ENCODE measurements at regions not wholly inside any gene's neighbourhood (a gene's known extent, or its start where the extent isn't known, plus 50 kb on each side); places are given as distances from the start of the nearest gene placed in this dataset.
"Not testable (repeated sequence)": the region's sequence is repeated elsewhere in the genome, so short reads cannot be mapped to it uniquely, and the experiment has no call there.

DNA sequence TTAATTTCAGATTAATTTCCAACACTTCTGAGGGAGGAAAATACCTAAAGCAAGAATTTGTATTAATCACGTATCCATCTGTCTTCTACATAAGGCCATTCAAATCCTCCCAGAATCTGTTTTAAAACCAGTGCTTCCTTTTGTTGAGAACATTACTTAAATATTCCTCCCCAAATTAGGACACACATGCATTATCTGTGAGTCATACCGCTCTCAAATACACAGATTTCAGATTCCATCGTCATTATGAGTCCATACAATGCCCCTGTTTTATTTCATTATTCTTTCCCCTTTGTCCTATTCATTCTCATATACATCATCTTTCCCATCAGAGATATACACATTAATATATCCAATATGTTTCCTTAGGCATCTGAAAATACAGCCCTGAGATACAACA lies 57.3 kb upstream of the PRSS12 start:
- H3K9me3 Mint-ChIP-seq = peaks cover 4% of the 10 kb centered on the region
- H3K27ac Mint-ChIP-seq = no peak overlapping the region
- H3K4me3 Mint-ChIP-seq = no peak overlapping the region
- no peak for ATAC-seq
- no peaks in the 10 kb centered on the region for H3K36me3 Mint-ChIP-seq
- H3K4me1 Mint-ChIP-seq = no peaks in the 10 kb centered on the region
- H3K27me3 Mint-ChIP-seq = no peaks in the 10 kb centered on the region

DNA sequence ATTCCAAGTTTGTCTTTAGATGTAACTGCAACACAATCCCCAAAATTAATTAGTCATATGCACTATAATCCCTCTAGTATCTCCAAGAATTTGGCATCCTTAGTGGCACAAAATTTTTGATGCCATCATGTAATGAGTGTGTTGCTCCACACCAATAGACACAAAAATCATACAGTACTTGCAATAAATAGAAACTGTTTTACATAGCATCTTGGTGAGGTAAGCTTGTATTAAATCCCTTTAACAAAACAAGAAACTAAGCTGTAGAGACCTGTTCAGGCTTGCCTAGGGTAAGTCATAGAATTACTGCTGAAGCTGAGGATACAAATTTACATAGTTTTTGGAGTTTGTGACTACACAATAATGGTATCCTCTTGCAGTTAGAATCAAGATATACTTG lies 64.5 kb upstream of the PRSS12 start:
- Mint-ChIP-seq H3K4me1 (no peaks in the 10 kb centered on the region), H3K9me3 (no peaks in the 10 kb centered on the region), H3K36me3 (no peaks in the 10 kb centered on the region), H3K27me3 (no peaks in the 10 kb centered on the region), H3K4me3 (no peak overlapping the region), H3K27ac (no peak overlapping the region)
- ATAC-seq = no peak

DNA sequence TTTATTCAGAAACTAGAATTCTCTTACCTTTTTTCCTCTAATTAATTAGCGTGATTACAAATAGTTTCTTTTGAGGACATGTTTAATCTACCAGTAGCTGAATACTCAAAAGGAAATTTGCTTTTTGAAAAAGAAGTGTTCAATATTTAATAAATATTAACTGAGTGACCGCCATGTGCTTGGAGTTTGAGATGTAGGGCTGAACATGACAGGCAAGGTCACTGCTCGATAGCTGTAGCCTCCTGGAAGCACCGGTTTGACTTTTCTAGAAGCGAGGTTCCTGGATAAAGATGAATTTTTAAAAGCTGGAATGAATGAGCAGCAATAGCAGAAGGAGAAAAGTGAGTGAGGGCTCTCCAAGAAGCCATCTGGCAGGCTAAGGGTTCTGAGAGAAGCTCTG lies 65.0 kb upstream of the PRSS12 start:
- H3K4me3 Mint-ChIP-seq, H3K36me3 Mint-ChIP-seq, H3K27ac Mint-ChIP-seq, H3K4me1 Mint-ChIP-seq, H3K27me3 Mint-ChIP-seq, ATAC-seq, H3K9me3 Mint-ChIP-seq: not testable (repeated sequence)

DNA sequence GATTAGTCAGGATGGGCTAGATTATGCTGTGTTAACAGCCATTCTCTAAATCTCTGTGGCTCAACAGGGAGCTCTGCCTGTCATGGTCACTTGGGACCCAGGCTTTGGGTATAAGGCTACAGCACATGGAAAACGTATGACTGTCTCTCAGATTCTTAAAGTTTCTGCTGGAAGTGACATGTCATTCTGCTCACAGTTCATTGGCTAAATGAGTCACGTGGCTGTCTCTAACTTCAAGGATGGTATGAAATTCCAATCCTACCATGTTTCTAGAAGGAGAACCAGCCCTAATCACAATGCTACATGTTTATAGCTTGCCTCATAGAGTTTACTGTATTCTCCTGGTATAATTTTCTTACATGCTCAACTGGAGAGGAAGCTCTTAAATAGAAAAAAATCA lies 65.6 kb upstream of the PRSS12 start:
- not testable (repeated sequence) for H3K4me3 Mint-ChIP-seq, H3K36me3 Mint-ChIP-seq, H3K27me3 Mint-ChIP-seq, H3K4me1 Mint-ChIP-seq, H3K9me3 Mint-ChIP-seq, ATAC-seq, H3K27ac Mint-ChIP-seq

- ATAC-seq, H3K27ac Mint-ChIP-seq, H3K4me3 Mint-ChIP-seq, H3K4me1 Mint-ChIP-seq, H3K27me3 Mint-ChIP-seq, H3K36me3 Mint-ChIP-seq, H3K9me3 Mint-ChIP-seq: not testable (repeated sequence)
These were observed 66.8 kb upstream of the PRSS12 start for GRCh38 chr4:118419626-118420025.

- H3K27me3 Mint-ChIP-seq, H3K4me1 Mint-ChIP-seq, H3K4me3 Mint-ChIP-seq, H3K36me3 Mint-ChIP-seq, H3K27ac Mint-ChIP-seq, ATAC-seq, H3K9me3 Mint-ChIP-seq: not testable (repeated sequence)
These were observed 71.3 kb upstream of the PRSS12 start for GRCh38 chr4:118424062-118424461.

- H3K27me3 Mint-ChIP-seq, H3K27ac Mint-ChIP-seq, H3K9me3 Mint-ChIP-seq, ATAC-seq, H3K4me1 Mint-ChIP-seq, H3K4me3 Mint-ChIP-seq, H3K36me3 Mint-ChIP-seq: not testable (repeated sequence)
These were observed 76.1 kb upstream of the PRSS12 start for GRCh38 chr4:118428881-118429280.

DNA sequence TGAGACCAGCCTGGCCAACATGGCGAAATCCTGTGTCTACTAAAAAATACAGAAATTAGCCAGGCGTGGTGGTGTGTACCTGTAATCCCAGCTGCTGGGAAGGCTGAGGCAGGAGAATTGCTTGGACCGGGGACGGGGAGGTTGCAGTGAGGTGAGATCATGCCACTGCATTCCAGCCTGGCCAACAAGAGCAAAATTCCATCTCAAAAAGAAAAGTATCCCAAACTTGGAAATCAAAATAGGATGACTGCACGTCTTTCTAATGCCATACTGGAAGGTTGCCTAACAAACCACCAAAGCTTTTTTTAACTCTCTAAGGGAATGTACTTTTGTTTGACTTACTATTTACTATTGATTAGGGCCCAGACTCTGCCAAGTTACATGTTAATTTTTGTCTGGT lies 79.6 kb upstream of the PRSS12 start:
- H3K4me1 Mint-ChIP-seq, H3K27ac Mint-ChIP-seq, H3K9me3 Mint-ChIP-seq, H3K36me3 Mint-ChIP-seq, ATAC-seq, H3K27me3 Mint-ChIP-seq, H3K4me3 Mint-ChIP-seq: not testable (repeated sequence)

- ATAC-seq, H3K27me3 Mint-ChIP-seq, H3K36me3 Mint-ChIP-seq, H3K9me3 Mint-ChIP-seq, H3K27ac Mint-ChIP-seq, H3K4me1 Mint-ChIP-seq, H3K4me3 Mint-ChIP-seq: not testable (repeated sequence)
These were observed 81.0 kb upstream of the PRSS12 start for GRCh38 chr4:118433612-118434375.

DNA sequence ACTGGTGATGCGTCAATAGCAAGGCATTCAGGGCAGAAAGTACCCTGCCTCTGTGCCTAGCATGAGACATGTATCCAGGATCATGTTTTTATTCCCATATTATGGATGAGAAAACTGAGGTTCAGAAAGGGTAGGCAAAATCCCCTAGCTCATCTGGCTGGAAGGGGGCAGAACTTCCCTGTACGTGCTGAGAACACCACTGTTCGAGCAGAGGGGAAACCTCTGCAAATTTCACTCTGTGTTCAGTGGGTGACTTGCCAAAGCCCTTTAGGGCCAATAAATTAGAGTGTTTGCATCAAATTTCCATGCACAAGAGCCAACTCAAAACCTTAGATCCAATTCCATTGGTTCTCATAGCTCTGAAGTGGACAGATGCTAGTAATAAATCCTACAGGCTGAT lies 82.6 kb upstream of the PRSS12 start:
- not testable (repeated sequence) for H3K4me3 Mint-ChIP-seq, ATAC-seq, H3K9me3 Mint-ChIP-seq, H3K4me1 Mint-ChIP-seq, H3K27ac Mint-ChIP-seq, H3K27me3 Mint-ChIP-seq, H3K36me3 Mint-ChIP-seq

DNA sequence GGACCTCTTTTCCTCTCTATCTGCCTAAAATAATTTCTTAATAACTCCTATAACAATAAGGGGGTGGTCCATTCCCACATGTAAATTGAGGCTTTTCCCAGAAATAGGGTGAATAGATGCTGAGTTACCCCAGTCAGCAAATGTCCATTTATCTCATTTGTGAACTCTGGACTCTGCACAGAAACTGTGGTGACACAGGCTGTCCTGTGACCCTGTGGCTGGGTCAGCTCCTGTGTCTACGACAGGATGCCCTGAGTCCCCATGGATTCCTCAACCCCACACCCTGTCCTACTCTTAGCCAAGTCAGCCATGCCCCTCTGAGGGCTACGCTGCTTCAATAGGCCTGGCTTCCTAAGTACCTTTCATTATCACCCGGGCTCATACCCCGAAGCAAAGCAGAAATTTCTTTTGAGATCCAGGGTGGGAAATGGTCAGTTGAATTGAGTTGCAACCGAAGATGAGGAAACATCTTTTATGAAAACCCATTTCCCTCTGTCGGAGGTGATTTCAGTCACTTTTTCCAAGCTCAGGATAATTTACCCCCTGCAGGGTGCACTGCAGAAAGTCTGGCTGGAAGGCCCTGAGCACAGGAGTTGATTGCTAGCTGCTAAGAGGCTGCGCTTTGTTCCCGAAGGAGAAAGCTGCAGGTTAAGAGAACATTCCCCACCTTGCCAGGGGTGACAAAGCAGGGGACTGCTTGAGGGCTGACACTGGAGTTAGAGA lies 89.5 kb upstream of the PRSS12 start:
- H3K9me3 Mint-ChIP-seq, H3K4me3 Mint-ChIP-seq, ATAC-seq, H3K27ac Mint-ChIP-seq, H3K4me1 Mint-ChIP-seq, H3K36me3 Mint-ChIP-seq, H3K27me3 Mint-ChIP-seq: not testable (repeated sequence)

GRCh38 chr4:118447397-118447796 lies 94.6 kb upstream of the PRSS12 start:
- not testable (repeated sequence) for H3K4me3 Mint-ChIP-seq, H3K4me1 Mint-ChIP-seq, H3K27me3 Mint-ChIP-seq, ATAC-seq, H3K36me3 Mint-ChIP-seq, H3K9me3 Mint-ChIP-seq, H3K27ac Mint-ChIP-seq

GRCh38 chr4:118454857-118455256 lies 102.1 kb upstream of the PRSS12 start:
- H3K9me3 Mint-ChIP-seq, H3K27me3 Mint-ChIP-seq, H3K36me3 Mint-ChIP-seq, H3K27ac Mint-ChIP-seq, ATAC-seq, H3K4me1 Mint-ChIP-seq, H3K4me3 Mint-ChIP-seq: not testable (repeated sequence)

- ATAC-seq, H3K27me3 Mint-ChIP-seq, H3K4me1 Mint-ChIP-seq, H3K27ac Mint-ChIP-seq, H3K9me3 Mint-ChIP-seq, H3K4me3 Mint-ChIP-seq, H3K36me3 Mint-ChIP-seq: not testable (repeated sequence)
These were observed 108.6 kb upstream of the PRSS12 start for GRCh38 chr4:118461435-118461834.

- not testable (repeated sequence) for H3K9me3 Mint-ChIP-seq, H3K4me3 Mint-ChIP-seq, H3K4me1 Mint-ChIP-seq, ATAC-seq, H3K36me3 Mint-ChIP-seq, H3K27ac Mint-ChIP-seq, H3K27me3 Mint-ChIP-seq
These were observed 113.0 kb upstream of the PRSS12 start for GRCh38 chr4:118465831-118466230.

DNA sequence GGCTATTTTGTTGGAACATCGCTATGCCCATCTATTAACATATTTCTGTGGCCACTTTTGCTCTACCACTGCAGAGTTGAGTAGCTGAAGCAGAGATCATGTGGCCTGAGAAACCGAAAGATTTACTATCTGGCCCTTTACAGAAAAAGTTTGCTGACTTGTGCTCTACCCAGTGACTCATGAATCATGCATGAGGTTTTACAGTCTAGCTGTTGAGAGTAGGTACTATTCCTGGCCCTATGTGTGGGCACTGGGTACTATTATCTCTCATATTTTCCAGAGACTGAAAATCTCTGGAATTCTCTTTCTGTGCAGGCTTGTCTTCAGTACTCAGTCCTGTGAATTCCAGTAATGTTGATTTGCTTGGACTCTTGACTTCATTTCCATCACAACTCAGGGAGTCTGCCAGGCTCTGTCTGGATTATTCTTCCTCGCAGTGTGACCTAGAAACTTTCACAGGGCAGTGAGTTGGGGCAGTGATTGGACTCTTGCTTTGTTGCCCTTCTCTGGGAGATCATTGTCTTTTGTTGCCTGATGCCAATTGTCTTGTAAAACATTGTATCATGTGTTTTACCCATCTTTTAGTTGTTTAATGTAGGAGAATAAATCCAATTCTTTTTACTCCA lies 121.3 kb upstream of the PRSS12 start:
- ATAC-seq, H3K9me3 Mint-ChIP-seq, H3K36me3 Mint-ChIP-seq, H3K4me1 Mint-ChIP-seq, H3K27ac Mint-ChIP-seq, H3K27me3 Mint-ChIP-seq, H3K4me3 Mint-ChIP-seq: not testable (repeated sequence)
